ENCODE measurements at regions not wholly inside any gene's neighbourhood (a gene's known extent, or its start where the extent isn't known, plus 50 kb on each side); places are given as distances from the start of the nearest gene placed in this dataset.

DNA sequence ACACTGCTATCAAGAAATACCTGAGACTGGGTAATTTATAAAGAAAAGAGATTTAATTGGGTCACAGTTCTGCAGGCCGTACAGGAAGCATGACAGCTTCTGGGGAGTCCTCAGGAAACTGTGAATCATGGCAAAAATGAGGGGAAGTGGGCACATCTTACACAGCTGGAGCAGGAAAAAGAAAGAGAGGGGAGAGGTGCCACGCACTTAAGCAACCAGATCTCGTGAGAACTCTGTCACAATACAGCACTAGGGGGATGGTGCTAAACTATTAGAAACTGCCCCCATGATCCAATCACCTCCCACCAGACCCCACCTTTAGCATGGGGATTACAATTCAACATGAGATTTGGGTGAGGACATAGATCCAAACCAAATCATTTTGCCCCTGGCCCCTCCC lies 105.5 kb upstream of the CPLX2 start:
- DNase-seq: no peak

GRCh38 chr5:175766963-175767362 lies 104.4 kb upstream of the CPLX2 start:
- DNase-seq: no peak

DNA sequence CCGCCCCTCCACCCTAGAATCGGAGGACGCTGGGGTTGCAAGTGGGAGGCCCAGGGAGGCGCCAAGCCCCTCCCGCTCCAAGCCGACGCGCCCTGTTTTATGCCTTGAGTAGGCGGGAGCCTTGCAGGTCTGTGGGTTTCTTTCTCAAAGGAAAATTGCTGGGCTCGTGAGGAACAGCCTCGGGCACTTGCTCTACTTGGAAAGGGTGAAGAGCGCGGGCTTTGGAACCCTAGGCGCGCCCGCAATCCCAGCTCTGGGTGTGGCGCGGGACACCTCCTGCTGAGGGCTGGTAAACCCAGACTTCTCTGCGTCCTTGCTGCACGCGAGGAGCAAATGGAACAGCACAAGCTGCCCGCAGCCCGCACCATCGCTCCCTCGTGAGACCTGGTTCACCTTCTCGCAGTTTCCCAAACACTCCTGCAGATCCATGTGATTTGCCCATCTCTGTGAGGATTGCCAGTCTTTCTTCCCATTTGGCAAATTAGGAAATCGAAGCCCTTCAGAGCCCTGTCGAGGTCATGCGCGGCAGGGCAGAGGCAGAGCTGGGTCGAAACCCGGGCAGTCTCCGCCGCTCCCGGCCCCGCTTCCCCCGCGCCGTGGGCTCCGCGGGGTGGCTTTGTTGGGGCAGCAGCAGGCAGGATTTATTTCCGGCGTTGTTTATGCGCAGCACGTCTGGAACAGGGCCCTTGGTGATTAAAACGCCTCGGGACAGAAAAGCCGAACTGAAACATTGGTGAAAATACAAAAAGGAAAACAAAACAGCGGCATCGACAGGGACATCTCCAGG lies 98.4 kb upstream of the CPLX2 start:
- DNase-seq: peak; percentile 27

DNA sequence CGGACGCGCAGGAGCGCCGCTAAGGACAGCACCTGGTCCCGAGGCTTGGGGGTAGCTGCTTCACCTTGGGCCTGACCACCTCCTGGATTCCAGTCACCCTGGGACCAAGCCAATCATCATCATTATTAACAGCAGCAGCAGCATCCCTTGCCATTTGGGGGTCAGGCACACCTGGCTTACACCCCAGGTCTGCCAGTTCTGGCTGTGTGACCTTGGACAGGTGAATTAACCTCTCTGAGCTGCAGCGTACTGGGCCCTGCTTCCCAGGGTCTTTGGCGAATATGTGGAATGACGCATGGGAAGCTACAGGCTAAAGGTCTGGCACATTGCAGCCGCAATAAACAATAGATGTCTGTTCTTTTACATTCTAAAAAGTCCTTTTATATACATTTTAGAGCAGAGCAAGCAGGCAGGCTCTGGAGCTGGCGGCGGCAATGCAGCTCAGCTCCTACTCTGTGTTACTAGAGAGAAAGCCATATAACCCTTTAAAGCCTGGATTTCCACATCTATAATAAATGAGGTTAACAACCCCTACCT lies 97.8 kb upstream of the CPLX2 start:
- DNase-seq: no peak

- DNase-seq: no peak
These were observed 96.0 kb upstream of the CPLX2 start for GRCh38 chr5:175775416-175775815.

GRCh38 chr5:175778951-175779503 lies 92.4 kb upstream of the CPLX2 start:
- peak; percentile 34 for DNase-seq

- no peak for DNase-seq
These were observed 87.6 kb upstream of the CPLX2 start for GRCh38 chr5:175783739-175784138.

DNA sequence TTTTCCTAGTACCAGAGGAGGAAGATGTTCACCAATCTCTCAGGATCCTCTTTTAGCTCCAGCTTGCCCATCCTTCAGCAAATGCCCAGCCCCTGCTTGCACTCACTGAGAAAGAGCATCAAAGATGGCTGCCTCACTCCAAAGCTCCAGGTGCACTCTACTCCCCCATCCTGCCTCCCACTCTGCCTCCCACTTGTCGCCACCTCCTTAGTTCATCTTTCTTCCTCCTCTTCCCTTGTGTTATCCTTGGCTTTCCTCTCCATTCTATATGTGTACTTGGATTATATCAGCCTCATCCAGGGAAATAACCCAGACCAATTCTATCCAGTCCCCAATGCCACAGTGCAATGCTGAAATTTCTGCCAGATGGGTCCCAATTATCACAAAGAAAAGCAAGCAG lies 87.1 kb upstream of the CPLX2 start:
- DNase-seq: no peak

DNA sequence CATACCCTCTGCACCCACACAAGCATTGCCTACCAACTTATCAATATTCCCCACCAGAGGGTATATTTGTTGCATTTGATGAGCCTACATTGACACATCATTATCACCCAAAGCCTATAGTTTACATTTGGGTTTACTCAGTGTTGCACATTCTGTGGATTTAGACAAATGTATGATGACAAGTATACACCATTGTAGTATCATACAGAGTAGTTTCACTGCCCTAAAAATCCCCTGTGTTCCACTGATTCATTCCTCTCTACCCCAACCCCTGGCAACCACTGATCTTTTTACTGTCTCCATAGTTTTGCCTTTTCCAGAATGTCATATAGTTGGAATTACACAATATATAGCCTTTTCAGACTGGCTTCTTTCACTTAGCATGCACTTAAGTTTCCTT lies 85.7 kb upstream of the CPLX2 start:
- no peak for DNase-seq

GRCh38 chr5:175788155-175788787 lies 83.1 kb upstream of the CPLX2 start:
- no peak for DNase-seq

GRCh38 chr5:175789670-175790069 lies 81.7 kb upstream of the CPLX2 start:
- no peak for DNase-seq

DNA sequence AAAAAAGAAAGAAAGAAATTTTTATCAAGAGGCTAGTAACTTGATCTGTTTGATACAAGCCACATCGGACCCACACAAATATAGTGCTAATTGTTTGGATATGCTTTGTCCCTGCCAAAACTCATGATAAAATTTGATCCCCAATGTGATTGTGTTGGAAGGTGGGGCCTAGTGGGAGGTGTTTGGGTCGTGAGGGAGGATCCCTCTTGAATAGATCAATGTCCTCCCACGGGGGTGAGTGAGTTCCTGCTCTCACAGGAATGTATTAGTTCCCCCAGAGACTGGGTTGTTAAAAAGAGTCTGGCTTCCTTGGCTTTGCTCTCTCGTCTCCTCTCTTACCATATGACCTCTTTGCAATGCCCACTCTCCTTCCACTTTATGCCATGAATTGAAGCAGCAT lies 80.6 kb upstream of the CPLX2 start:
- no peak for DNase-seq

GRCh38 chr5:175795959-175796358 lies 75.4 kb upstream of the CPLX2 start:
- no peak for DNase-seq

DNA sequence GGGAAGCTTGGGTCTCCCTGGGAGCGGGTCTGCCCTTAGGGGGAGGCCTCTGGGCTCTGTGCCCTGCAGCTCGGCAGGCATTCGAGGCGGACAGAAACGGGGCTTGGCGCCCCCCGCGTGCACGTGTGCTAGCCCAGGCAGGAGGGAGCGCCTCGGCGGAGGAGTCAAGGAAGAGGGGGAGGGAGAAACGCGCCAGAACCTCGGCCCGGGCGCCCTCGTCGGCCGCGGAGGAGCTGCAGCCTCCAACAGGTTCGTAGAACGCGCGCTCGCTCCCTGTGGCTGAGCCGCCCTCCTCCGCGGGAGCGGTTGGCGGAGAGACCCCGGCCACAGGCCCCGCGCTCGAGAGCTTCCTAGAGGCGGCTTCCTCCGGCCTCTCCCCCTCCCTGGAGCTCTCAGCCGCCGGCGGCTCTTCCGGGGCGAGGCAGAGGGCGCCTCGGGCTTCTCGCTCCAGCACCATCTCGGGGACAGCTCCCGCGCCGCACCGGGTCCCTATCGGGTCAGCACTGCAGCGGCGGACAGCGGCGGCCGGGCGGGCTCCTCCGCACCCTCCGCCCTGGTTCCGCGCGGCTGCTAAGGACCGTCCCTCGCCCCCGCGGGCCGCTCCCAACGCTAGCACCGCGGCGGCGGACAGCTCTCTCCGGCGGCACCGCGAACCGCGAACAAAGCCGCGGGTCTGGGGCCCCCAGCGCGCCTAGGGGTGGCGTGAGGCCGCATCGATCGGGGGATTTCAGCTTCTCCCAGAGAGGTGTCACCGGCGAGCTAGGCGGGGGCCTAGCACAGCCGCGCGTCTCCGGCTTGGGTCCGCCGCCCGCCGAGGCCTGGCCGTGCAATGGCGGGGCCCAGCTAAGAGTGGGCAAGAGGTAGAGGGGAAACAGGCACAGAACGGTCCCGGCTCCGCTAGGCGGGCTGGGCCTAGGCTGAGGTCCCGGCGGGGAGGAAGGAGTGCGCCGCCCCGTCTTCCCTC lies 74.6 kb upstream of the CPLX2 start:
- DNase-seq: peak; percentile 30

DNA sequence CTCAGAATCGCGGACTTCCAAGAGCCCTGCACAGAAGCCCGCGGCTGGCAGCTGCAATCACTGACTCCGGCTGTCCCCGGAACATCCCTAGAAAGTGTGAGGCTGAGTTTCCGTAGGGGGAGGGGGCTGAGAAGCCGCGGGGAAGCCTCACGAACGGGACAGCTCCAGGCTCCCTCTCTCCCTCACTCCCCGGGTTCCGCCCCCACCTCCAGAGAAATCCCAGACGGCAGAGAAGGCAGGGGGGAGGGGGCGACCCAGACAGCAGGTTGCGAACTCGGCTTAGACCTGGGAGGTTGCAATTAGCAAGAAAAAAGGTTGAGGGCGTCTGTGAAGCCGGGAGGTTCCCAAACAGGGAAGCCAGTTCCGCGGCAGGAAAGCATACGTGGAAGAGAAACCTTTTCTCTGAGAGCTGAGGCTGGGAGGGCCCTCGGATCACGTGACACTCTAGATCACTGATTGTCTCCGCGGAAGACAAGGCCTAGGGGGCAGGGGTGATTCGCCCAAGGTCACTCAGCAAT lies 73.8 kb upstream of the CPLX2 start:
- DNase-seq: peak; percentile 72

- DNase-seq: no peak
These were observed 72.8 kb upstream of the CPLX2 start for GRCh38 chr5:175798626-175799025.

DNA sequence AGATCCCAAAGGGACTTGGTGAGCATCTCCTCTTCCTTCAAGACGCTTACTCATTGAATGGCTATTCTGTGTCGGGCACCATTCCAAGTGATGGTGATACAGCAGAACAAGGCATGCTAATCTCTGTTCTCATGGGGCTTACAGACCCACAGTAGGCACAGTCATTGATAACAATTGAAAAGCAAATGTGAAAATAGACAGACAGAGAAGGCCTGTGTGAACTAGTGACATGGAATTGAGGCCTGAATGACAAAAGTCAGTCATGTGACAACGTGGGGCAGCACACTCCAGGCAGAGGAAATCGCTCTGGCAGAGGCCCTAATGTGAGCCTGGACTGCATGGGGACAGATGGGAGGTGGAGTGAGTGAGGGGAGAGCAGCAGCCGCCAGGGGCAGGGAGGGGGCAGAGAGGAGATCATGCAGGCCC lies 70.7 kb upstream of the CPLX2 start:
- no peak for DNase-seq

DNA sequence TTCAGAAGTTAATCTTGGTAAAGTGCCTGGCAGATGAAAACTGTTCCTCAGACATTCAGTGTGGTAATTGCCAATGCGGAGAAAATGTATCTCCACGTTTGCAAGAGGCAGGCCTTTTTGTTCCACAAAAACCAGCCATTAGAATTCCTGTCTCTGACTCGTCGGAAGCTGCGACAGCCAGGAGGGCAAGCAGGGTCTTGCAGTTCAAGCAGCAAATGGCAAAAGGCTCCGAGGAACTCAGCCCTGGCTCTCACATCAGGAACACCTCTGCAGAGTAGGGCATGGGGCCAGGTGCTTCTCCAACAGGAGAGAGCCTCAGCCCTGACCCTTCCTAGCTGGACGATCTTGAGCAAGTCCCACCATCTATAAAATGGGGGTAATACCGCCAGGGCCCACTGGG lies 69.0 kb upstream of the CPLX2 start:
- DNase-seq: no peak

DNA sequence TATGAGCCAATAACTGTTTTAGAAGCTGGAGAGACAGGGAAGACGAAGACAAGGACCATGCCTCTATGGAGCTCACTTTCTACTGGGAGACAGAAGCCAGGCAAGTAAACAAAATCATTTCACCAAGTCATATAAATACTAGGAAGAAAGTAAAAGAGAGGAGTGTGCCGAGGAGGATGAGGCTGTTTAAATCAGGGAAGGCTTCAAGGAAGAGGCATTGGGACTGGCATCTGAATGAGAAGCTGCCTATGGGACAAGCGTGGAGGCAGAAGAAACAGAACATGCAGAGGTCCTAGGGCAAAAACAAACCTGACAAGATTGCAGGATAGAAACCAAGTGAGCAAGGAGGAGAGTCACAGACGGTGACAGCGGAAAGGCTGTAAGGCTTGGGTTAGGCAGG lies 68.1 kb upstream of the CPLX2 start:
- DNase-seq: no peak

DNA sequence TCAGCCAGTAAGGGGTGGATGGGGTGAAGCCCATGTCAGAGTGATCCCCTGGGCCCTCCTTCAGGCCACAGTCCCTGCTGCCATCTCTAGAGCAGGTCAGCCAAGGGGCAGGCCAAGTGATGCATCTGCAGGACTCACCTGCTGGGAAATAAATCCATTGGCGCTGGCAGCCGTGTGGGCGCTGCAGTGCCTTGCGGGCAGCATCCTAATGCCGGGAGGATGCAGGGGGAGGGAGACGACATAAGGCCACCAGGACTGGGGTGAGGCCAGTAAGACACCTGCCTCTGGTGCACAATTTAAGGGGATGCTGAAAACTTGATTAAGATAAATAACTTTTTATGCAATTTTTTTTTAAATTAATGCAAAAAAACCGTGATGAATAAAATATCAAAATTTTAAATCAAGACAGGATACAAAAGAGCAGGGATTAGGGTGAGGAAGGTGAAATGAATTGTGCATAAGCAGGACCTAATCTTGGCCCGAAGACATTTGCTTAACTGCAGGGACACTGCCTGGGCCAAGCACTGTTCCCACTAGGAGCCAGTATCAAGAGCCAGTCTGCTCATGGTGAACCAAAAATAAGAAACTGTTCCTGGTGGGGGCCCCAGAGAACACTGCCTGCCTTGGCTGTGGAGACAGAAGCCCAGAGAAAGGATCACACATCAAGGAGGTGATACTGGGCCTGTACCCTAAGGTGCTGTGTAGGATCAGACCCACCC lies 67.5 kb upstream of the CPLX2 start:
- DNase-seq: no peak

DNA sequence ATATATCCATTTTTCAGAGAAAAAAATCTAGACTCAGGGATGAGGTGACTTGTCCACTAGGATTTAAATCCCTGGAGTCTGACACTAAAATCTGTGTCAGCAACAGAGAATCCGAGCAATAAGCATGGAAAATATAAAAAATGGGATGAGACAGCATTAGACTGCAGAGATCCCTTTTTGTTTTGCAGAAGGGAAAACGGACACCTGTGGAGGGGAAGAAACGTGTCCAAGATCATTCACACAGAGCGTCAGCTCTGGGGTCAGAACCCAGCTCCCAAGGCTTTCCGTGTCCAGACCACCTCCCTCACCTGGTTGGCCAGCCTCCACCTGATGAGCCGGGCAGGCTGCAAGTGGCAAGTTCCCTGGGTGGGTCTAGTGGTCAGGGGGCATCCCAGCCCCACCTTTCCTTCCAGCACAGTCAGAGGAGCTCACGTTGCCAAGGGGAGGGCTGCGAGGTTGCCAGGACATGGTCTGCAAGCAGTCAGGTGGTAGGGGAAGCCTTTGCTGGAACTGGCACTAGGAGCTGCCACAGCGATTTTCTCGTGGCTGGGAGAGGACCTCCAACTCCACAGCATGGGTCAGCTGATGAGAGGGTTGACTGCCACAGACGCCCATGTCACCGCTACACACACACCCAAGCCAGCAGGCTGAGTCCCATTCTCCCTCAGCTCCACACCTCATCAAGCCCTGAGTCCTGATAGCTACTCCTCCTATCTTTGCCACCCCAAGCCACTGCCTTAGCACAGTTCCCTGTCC lies 65.9 kb upstream of the CPLX2 start:
- DNase-seq: no peak
